ENCODE measurements at regions not wholly inside any gene's neighbourhood (a gene's known extent, or its start where the extent isn't known, plus 50 kb on each side); places are given as distances from the start of the nearest gene placed in this dataset.

DNA sequence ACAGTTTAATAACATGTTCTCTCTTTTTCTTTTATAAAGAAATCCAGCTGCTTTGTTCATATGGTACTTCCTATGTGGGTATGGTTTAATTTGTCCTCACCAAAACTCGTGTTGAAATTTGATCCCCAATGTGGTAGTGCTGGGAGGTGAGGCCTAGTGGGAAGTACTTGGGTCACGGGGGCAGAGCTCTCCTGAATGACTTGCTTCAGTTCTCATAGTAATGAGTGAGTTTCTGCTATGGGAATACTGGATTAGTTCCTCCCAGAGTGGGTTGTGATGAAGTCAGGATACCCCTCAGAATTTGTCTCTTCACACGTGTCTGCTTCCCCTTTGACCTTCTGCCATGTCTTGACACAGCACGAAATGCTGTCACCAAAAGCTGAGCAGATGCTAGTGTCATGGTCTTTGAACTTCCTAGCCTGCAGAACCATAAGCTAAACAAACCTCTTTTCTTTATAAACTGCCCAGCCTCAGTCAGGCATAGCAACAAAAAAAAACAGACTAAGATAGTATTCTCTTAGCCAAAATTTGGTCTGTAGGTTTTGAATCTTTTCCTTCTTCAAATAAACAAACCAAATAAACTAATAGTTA is 87.8 kb upstream of the HS3ST5 start (continued):
- TF ChIP-seq, protein P1, sequence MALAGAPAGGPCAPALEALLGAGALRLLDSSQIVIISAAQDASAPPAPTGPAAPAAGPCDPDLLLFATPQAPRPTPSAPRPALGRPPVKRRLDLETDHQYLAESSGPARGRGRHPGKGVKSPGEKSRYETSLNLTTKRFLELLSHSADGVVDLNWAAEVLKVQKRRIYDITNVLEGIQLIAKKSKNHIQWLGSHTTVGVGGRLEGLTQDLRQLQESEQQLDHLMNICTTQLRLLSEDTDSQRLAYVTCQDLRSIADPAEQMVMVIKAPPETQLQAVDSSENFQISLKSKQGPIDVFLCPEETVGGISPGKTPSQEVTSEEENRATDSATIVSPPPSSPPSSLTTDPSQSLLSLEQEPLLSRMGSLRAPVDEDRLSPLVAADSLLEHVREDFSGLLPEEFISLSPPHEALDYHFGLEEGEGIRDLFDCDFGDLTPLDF (CRISPR knock-in tag; IDR thresholded peaks at IDR 0.05) = no peak
- no peak for TF ChIP-seq MED1 (CRISPR knock-in tag; IDR thresholded peaks at IDR 0.05; ENCODE audit: borderline replicate concordance)

DNA sequence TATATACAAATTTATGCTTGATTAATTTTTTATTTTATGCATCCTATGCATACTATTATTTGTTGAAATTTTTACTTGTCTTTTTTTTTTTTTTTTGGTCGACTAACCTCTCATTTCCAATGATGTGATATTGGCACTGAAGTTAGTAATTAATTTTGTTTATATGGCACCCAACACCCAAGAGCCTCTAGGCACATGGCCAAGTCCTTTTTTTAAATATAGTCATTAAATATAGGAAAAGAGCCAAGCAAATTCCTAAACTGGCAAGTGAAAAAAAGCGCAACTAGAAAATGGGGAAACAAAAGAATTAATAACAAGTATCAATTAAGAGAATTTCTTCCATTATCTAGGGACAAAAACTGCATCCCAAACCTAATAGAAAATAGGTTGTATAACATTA is 85.5 kb upstream of the HS3ST5 start:
- Histone ChIP-seq H3K27me3 (ENCODE audit: control insufficient read depth in 2 of 2, insufficient read depth in 2 of 2, low read length in 2 of 2) (no peaks in the 10 kb centered on the region), H4K20me1 (replicated peaks; ENCODE audit: control insufficient read depth, insufficient read depth, low read length) (no peaks in the 10 kb centered on the region), H2AFZ (ENCODE audit: low read depth, low read length) (no peak overlapping the region), H3K4me1 (replicated peaks in 1 of 2; ENCODE audit: control insufficient read depth in 2 of 2, insufficient read depth in 2 of 2, low read length in 2 of 2) (no peaks in the 10 kb centered on the region), H3K4me3 (no peak overlapping the region), H3K4me2 (ENCODE audit: insufficient read depth, low read length) (no peak overlapping the region), H3K79me2 (ENCODE audit: control insufficient read depth, insufficient read depth, low read length) (no peaks in the 10 kb centered on the region), H3K27ac (ENCODE audit: extremely low read depth, low read depth, low read length) (no peak overlapping the region), H3K9me1 (ENCODE audit: control insufficient read depth, insufficient read depth, low read length) (no peaks in the 10 kb centered on the region), H3K36me3 (ENCODE audit: control insufficient read depth, insufficient read depth, low read length) (no peaks in the 10 kb centered on the region), H3K9me3 (replicated peaks; ENCODE audit: control insufficient read depth, insufficient read depth, low read depth, low read length) (no peaks in the 10 kb centered on the region), H3K9ac (ENCODE audit: insufficient read depth in 1 of 2, low read depth in 2 of 2, low read length in 2 of 2) (no peak overlapping the region)
- no peak for DNase-seq (ENCODE audit: extremely low read depth in 1 of 4, low spot score in 3 of 4)
- in situ Hi-C loops (cut with MboI) (no loop called here), intact Hi-C loops (cut with micrococcal nuclease) (no loop called here)
- no TSS peak for BruUV-seq (replicated peaks)
- CTCF ChIA-PET (ENCODE audit: low intra/inter-chr PET ratio) = interaction anchor here (0.7 kb wide), 1 partner anchor 42 kb away, joined by 6 read pairs; no protein-coding TSS in a partner anchor
- POLR2A ChIA-PET = no interaction called here
- no peak for ATAC-seq
- 0% methylated on average over 1 of the region's 2 CpGs for WGBS (ENCODE audit: insufficient coverage, low coverage, missing lambda C conversion rate)
- no peak for FAIRE-seq
- no peak for TF ChIP-seq ZNF41 (CRISPR knock-in tag; conservative IDR thresholded peaks at IDR 0.05)
- no peak for TF ChIP-seq NFIX (CRISPR knock-in tag; IDR thresholded peaks at IDR 0.05; ENCODE audit: low read depth)
- no peak for TF ChIP-seq TBL1XR1 (IDR thresholded peaks at IDR 0.05; ENCODE audit: low read length in 2 of 2)
- TF ChIP-seq, protein P2, sequence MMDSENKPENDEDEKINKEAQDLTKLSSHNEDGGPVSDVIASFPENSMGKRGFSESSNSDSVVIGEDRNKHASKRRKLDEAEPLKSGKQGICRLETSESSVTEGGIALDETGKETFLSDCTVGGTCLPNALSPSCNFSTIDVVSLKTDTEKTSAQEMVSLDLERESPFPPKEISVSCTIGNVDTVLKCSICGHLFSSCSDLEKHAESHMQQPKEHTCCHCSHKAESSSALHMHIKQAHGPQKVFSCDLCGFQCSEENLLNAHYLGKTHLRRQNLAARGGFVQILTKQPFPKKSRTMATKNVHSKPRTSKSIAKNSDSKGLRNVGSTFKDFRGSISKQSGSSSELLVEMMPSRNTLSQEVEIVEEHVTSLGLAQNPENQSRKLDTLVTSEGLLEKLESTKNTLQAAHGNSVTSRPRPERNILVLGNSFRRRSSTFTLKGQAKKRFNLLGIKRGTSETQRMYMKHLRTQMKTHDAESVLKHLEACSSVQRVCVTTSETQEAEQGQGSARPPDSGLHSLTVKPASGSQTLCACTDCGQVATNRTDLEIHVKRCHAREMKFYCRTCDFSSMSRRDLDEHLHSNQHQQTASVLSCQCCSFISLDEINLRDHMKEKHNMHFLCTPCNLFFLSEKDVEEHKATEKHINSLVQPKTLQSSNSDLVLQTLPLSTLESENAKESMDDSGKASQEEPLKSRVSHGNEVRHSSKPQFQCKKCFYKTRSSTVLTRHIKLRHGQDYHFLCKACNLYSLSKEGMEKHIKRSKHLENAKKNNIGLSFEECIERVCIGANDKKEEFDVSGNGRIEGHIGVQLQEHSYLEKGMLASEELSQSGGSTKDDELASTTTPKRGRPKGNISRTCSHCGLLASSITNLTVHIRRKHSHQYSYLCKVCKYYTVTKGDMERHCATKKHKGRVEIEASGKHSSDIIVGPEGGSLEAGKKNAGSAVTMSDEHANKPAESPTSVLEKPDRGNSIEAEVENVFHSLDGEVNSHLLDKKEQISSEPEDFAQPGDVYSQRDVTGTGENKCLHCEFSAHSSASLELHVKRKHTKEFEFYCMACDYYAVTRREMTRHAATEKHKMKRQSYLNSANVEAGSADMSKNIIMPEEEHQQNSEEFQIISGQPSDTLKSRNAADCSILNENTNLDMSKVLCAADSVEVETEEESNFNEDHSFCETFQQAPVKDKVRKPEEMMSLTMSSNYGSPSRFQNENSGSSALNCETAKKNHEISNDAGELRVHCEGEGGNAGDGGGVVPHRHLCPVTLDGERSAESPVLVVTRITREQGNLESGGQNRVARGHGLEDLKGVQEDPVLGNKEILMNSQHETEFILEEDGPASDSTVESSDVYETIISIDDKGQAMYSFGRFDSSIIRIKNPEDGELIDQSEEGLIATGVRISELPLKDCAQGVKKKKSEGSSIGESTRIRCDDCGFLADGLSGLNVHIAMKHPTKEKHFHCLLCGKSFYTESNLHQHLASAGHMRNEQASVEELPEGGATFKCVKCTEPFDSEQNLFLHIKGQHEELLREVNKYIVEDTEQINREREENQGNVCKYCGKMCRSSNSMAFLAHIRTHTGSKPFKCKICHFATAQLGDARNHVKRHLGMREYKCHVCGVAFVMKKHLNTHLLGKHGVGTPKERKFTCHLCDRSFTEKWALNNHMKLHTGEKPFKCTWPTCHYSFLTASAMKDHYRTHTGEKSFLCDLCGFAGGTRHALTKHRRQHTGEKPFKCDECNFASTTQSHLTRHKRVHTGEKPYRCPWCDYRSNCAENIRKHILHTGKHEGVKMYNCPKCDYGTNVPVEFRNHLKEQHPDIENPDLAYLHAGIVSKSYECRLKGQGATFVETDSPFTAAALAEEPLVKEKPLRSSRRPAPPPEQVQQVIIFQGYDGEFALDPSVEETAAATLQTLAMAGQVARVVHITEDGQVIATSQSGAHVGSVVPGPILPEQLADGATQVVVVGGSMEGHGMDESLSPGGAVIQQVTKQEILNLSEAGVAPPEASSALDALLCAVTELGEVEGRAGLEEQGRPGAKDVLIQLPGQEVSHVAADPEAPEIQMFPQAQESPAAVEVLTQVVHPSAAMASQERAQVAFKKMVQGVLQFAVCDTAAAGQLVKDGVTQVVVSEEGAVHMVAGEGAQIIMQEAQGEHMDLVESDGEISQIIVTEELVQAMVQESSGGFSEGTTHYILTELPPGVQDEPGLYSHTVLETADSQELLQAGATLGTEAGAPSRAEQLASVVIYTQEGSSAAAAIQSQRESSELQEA (IDR thresholded peaks at IDR 0.05; ENCODE audit: low read depth) = no peak
- no peak for TF ChIP-seq U2AF2 (optimal IDR thresholded peaks at IDR 0.05; ENCODE audit: low read depth, low read length)
- no peak for TF ChIP-seq TCF7L2 (IDR thresholded peaks at IDR 0.05; ENCODE audit: low read depth, low read length)
- TF ChIP-seq HMG20A (CRISPR knock-in tag; conservative IDR thresholded peaks at IDR 0.05) = no peak
- TF ChIP-seq, protein P3, sequence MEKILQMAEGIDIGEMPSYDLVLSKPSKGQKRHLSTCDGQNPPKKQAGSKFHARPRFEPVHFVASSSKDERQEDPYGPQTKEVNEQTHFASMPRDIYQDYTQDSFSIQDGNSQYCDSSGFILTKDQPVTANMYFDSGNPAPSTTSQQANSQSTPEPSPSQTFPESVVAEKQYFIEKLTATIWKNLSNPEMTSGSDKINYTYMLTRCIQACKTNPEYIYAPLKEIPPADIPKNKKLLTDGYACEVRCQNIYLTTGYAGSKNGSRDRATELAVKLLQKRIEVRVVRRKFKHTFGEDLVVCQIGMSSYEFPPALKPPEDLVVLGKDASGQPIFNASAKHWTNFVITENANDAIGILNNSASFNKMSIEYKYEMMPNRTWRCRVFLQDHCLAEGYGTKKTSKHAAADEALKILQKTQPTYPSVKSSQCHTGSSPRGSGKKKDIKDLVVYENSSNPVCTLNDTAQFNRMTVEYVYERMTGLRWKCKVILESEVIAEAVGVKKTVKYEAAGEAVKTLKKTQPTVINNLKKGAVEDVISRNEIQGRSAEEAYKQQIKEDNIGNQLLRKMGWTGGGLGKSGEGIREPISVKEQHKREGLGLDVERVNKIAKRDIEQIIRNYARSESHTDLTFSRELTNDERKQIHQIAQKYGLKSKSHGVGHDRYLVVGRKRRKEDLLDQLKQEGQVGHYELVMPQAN (IDR thresholded peaks at IDR 0.05; ENCODE audit: borderline replicate concordance) = no peak

Measured in K562 (cell line).